H1 (cell line): ENCODE measurements at regions not wholly inside any gene's neighbourhood (a gene's known extent, or its start where the extent isn't known, plus 50 kb on each side); places are given as distances from the start of the nearest gene placed in this dataset.

Source experiments
- ATF2 ChIP-seq: IDR thresholded peaks from 2 replicates; pipeline ENCODE4 v1.6.1; 2012; ENCODE audit warnings: low read length, inconsistent platforms
- RNF2 ChIP-seq: fragments of 200-900, 300-1000 bp; sonication (generic); IDR thresholded peaks from 2 replicates; pipeline ENCODE4 v1.7.1; 2016; ENCODE audit warnings: borderline replicate concordance, low read depth, mild to moderate bottlenecking, antibody characterized with exemption, low read length; ENCODE audit not compliant: poor library complexity, severe bottlenecking; ENCODE audit errors: missing control alignments

GRCh38 chr4:137740141-137740540, 207.8 kb upstream of the PCDH18 start (continued):
- TF ChIP-seq ATF2 = no peak
- no peak for TF ChIP-seq RNF2
